ENCODE measurements at regions not wholly inside any gene's neighbourhood (a gene's known extent, or its start where the extent isn't known, plus 50 kb on each side); places are given as distances from the start of the nearest gene placed in this dataset.

- no peak for TF ChIP-seq CTCF (IDR thresholded peaks at IDR 0.05; ENCODE audit: extremely low read depth, missing control alignments)
- no peak for DNase-seq (ENCODE audit: low spot score)
These were observed 160.6 kb upstream of the PLCXD3 start for GRCh38 chr5:41670854-41671479.

- no peak for DNase-seq (ENCODE audit: low spot score)
- no peak for TF ChIP-seq CTCF (IDR thresholded peaks at IDR 0.05; ENCODE audit: extremely low read depth, missing control alignments)
These were observed 159.8 kb upstream of the PLCXD3 start for GRCh38 chr5:41670216-41670615.

DNA sequence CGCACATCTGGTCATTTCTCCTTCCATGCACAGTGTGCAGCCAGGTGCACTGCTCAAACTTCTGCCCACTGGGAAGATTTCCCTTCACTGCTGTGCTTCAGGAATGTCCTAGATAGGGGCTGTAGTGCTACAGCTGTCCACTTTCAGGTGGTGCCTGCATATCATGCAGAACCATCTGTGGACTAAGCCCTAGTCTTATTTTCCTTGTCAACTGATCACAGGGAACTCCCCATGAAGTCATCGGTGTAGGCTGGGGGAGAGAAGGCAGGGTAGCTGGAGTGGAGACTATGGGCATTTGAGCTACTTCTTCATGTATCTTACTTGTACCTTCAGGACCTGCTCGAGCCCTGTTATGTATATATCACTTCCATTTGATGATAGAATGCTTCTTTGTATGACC, 150.9 kb upstream of the PLCXD3 start:
- TF ChIP-seq CTCF (IDR thresholded peaks at IDR 0.05; ENCODE audit: extremely low read depth, missing control alignments) = no peak
- no peak for DNase-seq (ENCODE audit: low spot score)

DNA sequence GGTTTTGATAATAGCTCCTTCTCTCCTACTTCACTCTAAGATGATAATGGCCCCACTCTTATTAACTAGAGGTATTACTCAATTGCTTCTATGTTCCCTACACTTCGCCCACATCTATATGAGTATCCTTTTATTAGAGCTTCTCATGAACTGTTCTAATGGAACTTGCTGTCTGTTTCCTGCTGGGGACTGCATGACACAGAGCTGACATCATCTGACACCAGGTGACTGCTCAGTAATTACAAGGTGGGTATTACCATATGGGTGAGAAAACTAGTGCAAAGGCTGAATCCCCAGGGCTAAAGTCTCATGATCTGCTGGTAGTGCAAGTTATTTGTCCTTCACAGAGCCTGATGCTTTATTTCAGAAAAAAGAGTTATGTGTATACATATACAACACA, 146.2 kb upstream of the PLCXD3 start:
- DNase-seq (ENCODE audit: low spot score) = no peak
- TF ChIP-seq CTCF (IDR thresholded peaks at IDR 0.05; ENCODE audit: extremely low read depth, missing control alignments) = no peak

DNA sequence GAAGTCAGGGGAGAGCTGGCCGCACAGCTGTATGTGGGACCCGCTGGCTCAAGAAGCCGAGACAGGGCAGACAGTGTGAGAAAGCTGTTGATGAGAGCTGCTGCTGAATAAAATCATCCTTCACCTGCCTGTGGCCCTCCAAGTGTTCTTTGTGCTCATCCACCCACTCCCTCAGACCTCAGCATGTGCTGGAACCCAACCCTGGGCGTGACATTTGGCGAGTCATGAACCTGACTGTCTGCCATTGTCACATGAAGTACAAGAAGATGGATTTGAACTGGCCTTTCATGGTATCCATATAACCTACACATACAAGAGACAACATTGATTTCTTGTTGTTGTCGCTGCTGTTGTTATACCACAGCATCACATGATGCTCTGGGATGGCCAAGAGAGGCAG, 139.7 kb upstream of the PLCXD3 start:
- TF ChIP-seq CTCF (IDR thresholded peaks at IDR 0.05; ENCODE audit: extremely low read depth, missing control alignments) = no peak
- no peak for DNase-seq (ENCODE audit: low spot score)

DNA sequence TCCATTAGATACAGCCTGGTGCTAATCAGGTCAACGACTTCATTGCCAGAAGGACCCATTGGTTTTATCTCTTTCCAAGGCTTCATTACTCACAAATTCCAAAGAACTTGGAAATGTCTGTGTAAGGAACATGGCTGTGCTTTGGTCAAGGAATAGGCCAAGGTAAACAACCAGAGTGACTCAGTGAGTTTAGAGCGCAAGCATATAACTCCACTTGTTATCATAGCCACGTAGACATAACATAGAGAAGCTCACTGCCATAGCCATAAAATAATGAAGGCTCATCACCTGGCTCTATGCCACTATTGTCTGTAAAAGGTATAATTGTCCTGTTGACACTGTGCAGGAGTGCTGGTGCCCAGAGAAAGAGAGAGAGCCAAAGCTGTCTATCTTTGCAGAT, 139.3 kb upstream of the PLCXD3 start:
- no peak for DNase-seq (ENCODE audit: low spot score)
- TF ChIP-seq CTCF (IDR thresholded peaks at IDR 0.05; ENCODE audit: extremely low read depth, missing control alignments) = no peak

DNA sequence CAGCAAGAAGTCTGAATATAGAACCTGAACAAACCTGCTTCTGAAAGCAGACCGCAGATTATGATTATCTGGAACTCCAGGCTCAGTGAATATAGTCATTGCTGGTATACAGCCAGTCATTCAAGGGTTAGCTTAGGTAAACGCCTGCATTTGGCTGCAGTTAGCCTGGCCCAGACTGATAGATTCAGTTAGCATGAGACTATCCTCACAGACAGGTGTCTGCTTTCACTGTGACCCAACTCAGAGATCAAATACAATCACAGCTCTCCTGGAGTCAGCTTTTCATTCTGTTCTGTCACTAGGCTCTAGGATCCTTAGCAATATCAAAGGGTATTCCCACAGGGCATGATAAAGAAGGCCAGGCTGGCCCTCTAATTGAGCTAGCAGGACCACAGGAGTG, 138.6 kb upstream of the PLCXD3 start:
- no peak for DNase-seq (ENCODE audit: low spot score)
- no peak for TF ChIP-seq CTCF (IDR thresholded peaks at IDR 0.05; ENCODE audit: extremely low read depth, missing control alignments)

Measured in GM20000 (cell line).